H1 (cell line): ENCODE measurements at regions not wholly inside any gene's neighbourhood (a gene's known extent, or its start where the extent isn't known, plus 50 kb on each side); places are given as distances from the start of the nearest gene placed in this dataset.

Experiments used
- CTCF ChIA-PET: fragments of 300-600 bp; sonication (Branson Sonifier 250); formaldehyde crosslinking; loops from one replicate; lab custom pipeline; 2021; ENCODE audit not compliant: partially characterized antibody; lab: Charles Lee
- POLR2A ChIA-PET: fragments of 300-600 bp; sonication (Branson Sonifier 250); formaldehyde crosslinking; loops from one replicate; lab custom pipeline; 2021; ENCODE audit warnings: inconsistent platforms; ENCODE audit not compliant: partially characterized antibody; lab: Charles Lee
- DNase-seq, 2 experiments: peaks; one replicate each; pipeline versions ENCODE4 v3.0.0 to v3.0.0-alpha.2; 2010 to 2022; ENCODE audit warnings: low spot score in 2 of 2, low read depth in 1 of 2, mixed read lengths in 1 of 2
- FAIRE-seq: peaks from 2 replicates; lab custom pipeline; 2011; peaks lifted over from hg19 to GRCh38; lab: Jason Lieb, UNC
- H2AFZ ChIP-seq: 2 replicates; pipeline ENCODE4 v1.8.1; 2012; ENCODE audit warnings: low read length, inconsistent platforms
- H2AK5ac ChIP-seq: 2 replicates; pipeline ENCODE4 v1.6.1; 2013; ENCODE audit warnings: low read depth, low read length
- H2BK120ac ChIP-seq: replicated peaks from 2 replicates; pipeline ENCODE3; 2013; ENCODE audit warnings: low read depth, low read length, inconsistent platforms
- H2BK12ac ChIP-seq: 2 replicates; pipeline ENCODE4 v1.6.1; 2013; ENCODE audit warnings: low read depth, low read length
- H2BK15ac ChIP-seq: 2 replicates; pipeline ENCODE4 v1.6.1; 2013; ENCODE audit warnings: low read length
- H2BK20ac ChIP-seq: 2 replicates; pipeline ENCODE4 v1.6.1; 2013; ENCODE audit warnings: low read length
- H2BK5ac ChIP-seq: 2 replicates; pipeline ENCODE4 v1.6.1; 2013; ENCODE audit warnings: low read depth, low read length
- H3K14ac ChIP-seq: 2 replicates; pipeline ENCODE4 v1.6.1; 2013; ENCODE audit warnings: inconsistent platforms; ENCODE audit not compliant: insufficient read length
- H3K18ac ChIP-seq: 2 replicates; pipeline ENCODE4 v1.6.1; 2013; ENCODE audit warnings: low read length; ENCODE audit errors: extremely low read depth
- H3K23ac ChIP-seq: 2 replicates; pipeline ENCODE4 v1.6.1; 2013; ENCODE audit warnings: inconsistent platforms; ENCODE audit not compliant: insufficient read length
- H3K23me2 ChIP-seq: 2 replicates; pipeline ENCODE4 v1.6.1; 2013; ENCODE audit warnings: low read depth, low read length
- H3K27ac ChIP-seq: 2 replicates; pipeline ENCODE4 v1.6.1; 2011; ENCODE audit warnings: low read depth, low read length, inconsistent platforms
- H3K27me3 ChIP-seq, 4 experiments: replicated peaks in 1 of 4; 1 replicate in 1 of 4; 2 replicates in 3 of 4; pipeline versions ENCODE4 v1.6.1 to v1.8.1; 2011 to 2013; ENCODE audit warnings: low read length in 3 of 4, mild to moderate bottlenecking in 3 of 4, inconsistent platforms in 2 of 4, mixed read lengths in 2 of 4, moderate library complexity in 1 of 4; ENCODE audit not compliant: control insufficient read depth in 3 of 4, insufficient read depth in 3 of 4; ENCODE audit errors: extremely low read depth in 1 of 4
- H3K36me3 ChIP-seq, 4 experiments: 2 replicates each; pipeline versions ENCODE4 v1.6.1 to v1.8.1; 2011 to 2013; ENCODE audit warnings: mild to moderate bottlenecking in 4 of 4, low read length in 3 of 4, moderate library complexity in 2 of 4, control low read depth in 1 of 4, inconsistent platforms in 1 of 4; ENCODE audit not compliant: insufficient read depth in 4 of 4, control insufficient read depth in 2 of 4
- H3K4ac ChIP-seq: replicated peaks from 2 replicates; pipeline ENCODE3; 2013; ENCODE audit warnings: low read length, low read depth, mixed read lengths, inconsistent platforms; ENCODE audit not compliant: insufficient read length
- H3K4me1 ChIP-seq, 4 experiments: replicated peaks in 1 of 4; 1 replicate in 1 of 4; 2 replicates in 3 of 4; pipeline versions ENCODE4 v1.6.1 to v1.8.1; 2011 to 2013; ENCODE audit warnings: low read length in 3 of 4, inconsistent platforms in 2 of 4, mixed read lengths in 1 of 4; ENCODE audit not compliant: insufficient read depth in 4 of 4, control insufficient read depth in 3 of 4
- H3K4me2 ChIP-seq, 2 experiments: 2 replicates each; pipeline versions ENCODE4 v1.6.1 to v1.8.1; 2011 to 2013; ENCODE audit warnings: low read depth in 2 of 2, low read length in 2 of 2, control low read depth in 1 of 2, inconsistent platforms in 1 of 2, mild to moderate bottlenecking in 1 of 2; ENCODE audit not compliant: insufficient read depth in 1 of 2
- H3K4me3 ChIP-seq, 4 experiments: fragments of 200-600, 300-600 bp in 1 of 4; sonication (generic), shearing (Covaris generic), sonication (Bioruptor Twin) in 1 of 4; 2 replicates each; pipeline versions ENCODE4 v1.5.1 to v1.8.1; 2011 to 2016; ENCODE audit warnings: low read length in 4 of 4, low read depth in 3 of 4, control low read depth in 2 of 4, inconsistent platforms in 2 of 4, mild to moderate bottlenecking in 2 of 4, mixed read lengths in 1 of 4, moderate library complexity in 1 of 4; ENCODE audit not compliant: insufficient read depth in 2 of 4; ENCODE audit errors: extremely low read depth in 1 of 4
- H3K56ac ChIP-seq: replicated peaks from 2 replicates; pipeline ENCODE3; 2013; ENCODE audit warnings: low read depth, mild to moderate bottlenecking, mixed read lengths, low read length, inconsistent platforms; ENCODE audit not compliant: insufficient read length
- H3K79me1 ChIP-seq: 2 replicates; pipeline ENCODE4 v1.6.1; 2013; ENCODE audit warnings: low read depth, low read length, control low read depth
- H3K79me2 ChIP-seq, 2 experiments: 2 replicates each; pipeline versions ENCODE4 v1.6.1 to v1.8.1; 2012 to 2013; ENCODE audit warnings: low read length in 2 of 2, mild to moderate bottlenecking in 2 of 2, inconsistent platforms in 1 of 2; ENCODE audit not compliant: insufficient read depth in 2 of 2, control insufficient read depth in 1 of 2
- H3K9ac ChIP-seq, 4 experiments: replicated peaks in 1 of 4; 1 replicate in 1 of 4; 2 replicates in 3 of 4; pipeline versions ENCODE4 v1.6.1 to v1.8.1; 2011 to 2013; ENCODE audit warnings: low read depth in 3 of 4, low read length in 3 of 4, control low read depth in 2 of 4, mild to moderate bottlenecking in 2 of 4, moderate library complexity in 2 of 4, inconsistent platforms in 1 of 4; ENCODE audit errors: extremely low read depth in 1 of 4
- H3K9me3 ChIP-seq, 2 experiments: 2 replicates each; pipeline versions ENCODE4 v1.6.1 to v1.8.1; 2012 to 2013; ENCODE audit warnings: mild to moderate bottlenecking in 2 of 2, moderate library complexity in 2 of 2, control low read depth in 1 of 2, inconsistent platforms in 1 of 2, low read depth in 1 of 2, low read length in 1 of 2, mixed read lengths in 1 of 2; ENCODE audit not compliant: insufficient read depth in 2 of 2
- H4K20me1 ChIP-seq, 2 experiments: replicated peaks in 1 of 2; 2 replicates each; pipeline versions ENCODE3 to v1.8.1; 2011 to 2013; ENCODE audit warnings: inconsistent platforms in 2 of 2, low read length in 2 of 2, mild to moderate bottlenecking in 1 of 2; ENCODE audit not compliant: insufficient read depth in 2 of 2, control insufficient read depth in 1 of 2
- H4K5ac ChIP-seq: 2 replicates; pipeline ENCODE4 v1.6.1; 2013; ENCODE audit warnings: low read length, low read depth, mixed read lengths, inconsistent platforms; ENCODE audit not compliant: insufficient read length
- H4K8ac ChIP-seq: 2 replicates; pipeline ENCODE4 v1.8.0; 2013; ENCODE audit warnings: mild to moderate bottlenecking, moderate library complexity, low read length, inconsistent platforms; ENCODE audit not compliant: insufficient read depth; ENCODE audit errors: extremely low read depth
- H4K91ac ChIP-seq: replicated peaks from 2 replicates; pipeline ENCODE3; 2013; ENCODE audit warnings: low read length, mixed read lengths, inconsistent platforms; ENCODE audit not compliant: insufficient read length
- YY1 ChIP-seq: IDR thresholded peaks from 2 replicates; pipeline ENCODE4 v1.6.1; 2011; ENCODE audit warnings: low read depth, mild to moderate bottlenecking, low read length
- ZNF274 ChIP-seq: IDR thresholded peaks from 2 replicates; pipeline ENCODE4 v1.7.0; 2012; ENCODE audit warnings: low read length, borderline replicate concordance; ENCODE audit errors: extremely low read depth
- WGBS, 2 experiments: shearing (Covaris generic) in 1 of 2; methylation state at CpG; one replicate each; pipeline versions ENCODE4 v1.1.6 to v1.1.7; 2013 to 2015; ENCODE audit warnings: low lambda C conversion rate in 2 of 2, mixed read lengths in 2 of 2, inconsistent platforms in 1 of 2, low coverage in 1 of 2, missing lambda C conversion rate in 1 of 2; ENCODE audit not compliant: insufficient replicate concordance in 2 of 2, insufficient coverage in 1 of 2, insufficient read length in 1 of 2; ENCODE audit errors: extremely low coverage in 1 of 2, missing lambda C conversion rate in 1 of 2; 5-methylcytosine and 5-hydroxymethylcytosine counted together

DNA sequence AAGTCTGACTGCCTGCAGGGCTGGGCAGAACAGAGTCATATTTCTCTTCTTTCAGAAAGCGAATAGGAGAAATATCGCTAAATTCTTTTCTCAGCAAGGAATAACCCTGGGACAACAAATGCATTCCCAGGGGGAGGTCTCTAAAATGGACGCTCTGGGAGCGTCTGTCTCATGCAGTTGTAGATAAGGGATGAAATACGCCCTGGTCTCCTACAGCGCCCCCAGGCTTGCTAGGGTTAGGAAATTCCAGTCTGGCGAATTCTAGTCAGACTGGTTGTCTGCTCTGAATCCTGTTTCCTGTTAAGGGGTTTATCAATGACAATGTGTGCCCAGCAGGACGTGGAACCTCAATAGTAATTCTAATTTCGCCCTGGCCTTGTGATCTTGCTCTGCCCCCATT is 1214.1 kb downstream of the DIAPH3 start:
- no peak for FAIRE-seq
- H3K4me1 ChIP-seq = no peaks in the 10 kb centered on the region
- no peak overlapping the region for H3K4me3 ChIP-seq
- H3K14ac ChIP-seq = no peak overlapping the region
- peak in 1 of 2 experiments; percentile 55 for DNase-seq
- H2AK5ac ChIP-seq = no peak overlapping the region
- H3K79me2 ChIP-seq = no peaks in the 10 kb centered on the region
- H2AFZ ChIP-seq = no peak overlapping the region
- H4K91ac ChIP-seq = no peak overlapping the region
- no peak overlapping the region for H3K27ac ChIP-seq
- H4K20me1 ChIP-seq = no peaks in the 10 kb centered on the region
- H3K18ac ChIP-seq = no peak overlapping the region
- no peak overlapping the region for H3K56ac ChIP-seq
- no peak overlapping the region for H3K4ac ChIP-seq
- no peak overlapping the region for H4K5ac ChIP-seq
- H2BK20ac ChIP-seq = no peak overlapping the region
- no peak overlapping the region for H3K23ac ChIP-seq
- H3K27me3 ChIP-seq = no peaks in the 10 kb centered on the region
- 89% methylated on average over 9 of the region's 9 CpGs; no CpG with 5 or more reads in 1 of the 2 experiments for WGBS, 2 experiments
- H2BK5ac ChIP-seq = no peak overlapping the region
- H3K79me1 ChIP-seq = no peaks in the 10 kb centered on the region
- POLR2A ChIA-PET = no interaction called here
- no peak overlapping the region for H2BK15ac ChIP-seq
- peaks cover 0 to 5% (median 0%) of the 10 kb centered on the region in 4 experiments; a peak in 3 of 8 replicates for H3K36me3 ChIP-seq
- H4K8ac ChIP-seq = no peak overlapping the region
- H2BK12ac ChIP-seq = no peak overlapping the region
- no peaks in the 10 kb centered on the region; the same call in 1 of the 2 replicates for H3K23me2 ChIP-seq
- CTCF ChIA-PET = no interaction called here
- H3K9ac ChIP-seq = no peak overlapping the region
- H2BK120ac ChIP-seq = no peak overlapping the region
- peaks cover 20 to 24% of the 10 kb centered on the region in 2 experiments for H3K9me3 ChIP-seq
- no peak overlapping the region for H3K4me2 ChIP-seq
- no peak for TF ChIP-seq ZNF274
- no peak for TF ChIP-seq YY1
